ENCODE measurements at regions not wholly inside any gene's neighbourhood (a gene's known extent, or its start where the extent isn't known, plus 50 kb on each side); places are given as distances from the start of the nearest gene placed in this dataset.
"Not testable (repeated sequence)": the region's sequence is repeated elsewhere in the genome, so short reads cannot be mapped to it uniquely, and the experiment has no call there.

GRCh38 chr15:72847033-72847432 is 63.5 kb upstream of the ADPGK start:
- no peaks in the 10 kb centered on the region for H3K79me2 ChIP-seq (ENCODE audit: control insufficient read depth, insufficient read depth, low read length)

GRCh38 chr15:72845981-72846383 is 62.4 kb upstream of the ADPGK start:
- Histone ChIP-seq H2BK15ac (replicated peaks; ENCODE audit: low read depth) (no peak overlapping the region), H4K8ac (ENCODE audit: low read depth, low read length) (no peak overlapping the region), H3K4me1 (ENCODE audit: control insufficient read depth, low read depth, low read length) (peaks cover 3% of the 10 kb centered on the region), H3K4me2 (ENCODE audit: low read length) (no peak overlapping the region), H3K4ac (ENCODE audit: low read depth, low read length) (no peak overlapping the region), H4K5ac (ENCODE audit: low read length) (no peak overlapping the region), H3K79me2 (ENCODE audit: control insufficient read depth, insufficient read depth, low read length) (no peaks in the 10 kb centered on the region), H3K9ac (ENCODE audit: low read length) (no peak overlapping the region), H3K27ac (ENCODE audit: low read depth, low read length) (no peak overlapping the region), H3K23ac (ENCODE audit: low read length) (no peak overlapping the region), H2BK5ac (ENCODE audit: low read length) (no peak overlapping the region), H3K36me3 (ENCODE audit: control insufficient read depth, insufficient read depth, low read length) (no peaks in the 10 kb centered on the region), H3K56ac (ENCODE audit: low read length) (no peak overlapping the region), H2AK5ac (ENCODE audit: low read length) (no peak overlapping the region), H3K4me3 (ENCODE audit: low read length) (no peak overlapping the region), H2BK120ac (ENCODE audit: low read depth, low read length) (no peak overlapping the region), H3K18ac (ENCODE audit: low read length) (no peak overlapping the region), H3K27me3 (ENCODE audit: insufficient read depth, low read length, poor library complexity) (no peaks in the 10 kb centered on the region), H3K79me1 (ENCODE audit: low read length) (no peaks in the 10 kb centered on the region)
- DNase-seq: no peak

More at GRCh38 chr15:72847033-72847432, 63.5 kb upstream of the ADPGK start:
- no peaks in the 10 kb centered on the region for H3K79me1 ChIP-seq (ENCODE audit: low read length)
- H3K23ac ChIP-seq (ENCODE audit: low read length): no peak overlapping the region
- no peak overlapping the region for H4K5ac ChIP-seq (ENCODE audit: low read length)
- H2BK5ac ChIP-seq (ENCODE audit: low read length): no peak overlapping the region
- WGBS (ENCODE audit: extremely low coverage, insufficient coverage, low lambda C conversion rate): no CpG with 5 or more reads among the region's 4 CpGs
- H4K8ac ChIP-seq (ENCODE audit: low read depth, low read length): no peak overlapping the region
- H3K9ac ChIP-seq (ENCODE audit: low read length): no peak overlapping the region
- no peak overlapping the region for H3K56ac ChIP-seq (ENCODE audit: low read length)
- no peak overlapping the region for H3K4me3 ChIP-seq (ENCODE audit: low read length)
- H2BK15ac ChIP-seq (replicated peaks; ENCODE audit: low read depth): no peak overlapping the region
- H3K4me2 ChIP-seq (ENCODE audit: low read length): no peak overlapping the region
- H3K4me1 ChIP-seq (ENCODE audit: control insufficient read depth, low read depth, low read length): peaks cover 3% of the 10 kb centered on the region
- H3K36me3 ChIP-seq (ENCODE audit: control insufficient read depth, insufficient read depth, low read length): no peaks in the 10 kb centered on the region
- no peak for DNase-seq
- H3K18ac ChIP-seq (ENCODE audit: low read length): no peak overlapping the region
- no peak overlapping the region for H2BK120ac ChIP-seq (ENCODE audit: low read depth, low read length)
- no peak overlapping the region for H3K27ac ChIP-seq (ENCODE audit: low read depth, low read length)
- no peak overlapping the region for H2AK5ac ChIP-seq (ENCODE audit: low read length)
- H3K4ac ChIP-seq (ENCODE audit: low read depth, low read length): no peak overlapping the region
- H3K27me3 ChIP-seq (ENCODE audit: insufficient read depth, low read length, poor library complexity): no peaks in the 10 kb centered on the region

GRCh38 chr15:72844067-72844466 is 60.5 kb upstream of the ADPGK start:
- Histone ChIP-seq H2AK5ac (ENCODE audit: low read length) (no peak overlapping the region), H3K79me1 (ENCODE audit: low read length) (no peaks in the 10 kb centered on the region), H2BK5ac (ENCODE audit: low read length) (no peak overlapping the region), H3K9ac (ENCODE audit: low read length) (no peak overlapping the region), H2BK15ac (replicated peaks; ENCODE audit: low read depth) (no peak overlapping the region), H3K18ac (ENCODE audit: low read length) (no peak overlapping the region), H3K4me2 (ENCODE audit: low read length) (no peak overlapping the region), H3K4me1 (ENCODE audit: control insufficient read depth, low read depth, low read length) (peaks cover 3% of the 10 kb centered on the region), H3K27me3 (ENCODE audit: insufficient read depth, low read length, poor library complexity) (no peaks in the 10 kb centered on the region), H2BK120ac (ENCODE audit: low read depth, low read length) (no peak overlapping the region), H3K56ac (ENCODE audit: low read length) (no peak overlapping the region), H3K79me2 (ENCODE audit: control insufficient read depth, insufficient read depth, low read length) (no peaks in the 10 kb centered on the region), H3K27ac (ENCODE audit: low read depth, low read length) (no peak overlapping the region), H4K8ac (ENCODE audit: low read depth, low read length) (no peak overlapping the region), H3K4ac (ENCODE audit: low read depth, low read length) (no peak overlapping the region), H4K5ac (ENCODE audit: low read length) (no peak overlapping the region), H3K36me3 (ENCODE audit: control insufficient read depth, insufficient read depth, low read length) (no peaks in the 10 kb centered on the region), H3K23ac (ENCODE audit: low read length) (no peak overlapping the region), H3K4me3 (ENCODE audit: low read length) (no peak overlapping the region)
- WGBS (ENCODE audit: extremely low coverage, insufficient coverage, low lambda C conversion rate): no CpG with 5 or more reads among the region's 1 CpG
- DNase-seq: no peak

GRCh38 chr15:72843340-72843739 is 59.8 kb upstream of the ADPGK start:
- not testable (repeated sequence) for DNase-seq; H3K18ac ChIP-seq (ENCODE audit: low read length); H2BK5ac ChIP-seq (ENCODE audit: low read length); H3K56ac ChIP-seq (ENCODE audit: low read length); H3K27ac ChIP-seq (ENCODE audit: low read depth, low read length); H3K4me2 ChIP-seq (ENCODE audit: low read length); H3K4me1 ChIP-seq (ENCODE audit: control insufficient read depth, low read depth, low read length); H4K8ac ChIP-seq (ENCODE audit: low read depth, low read length); H3K9ac ChIP-seq (ENCODE audit: low read length); H3K79me1 ChIP-seq (ENCODE audit: low read length); H2AK5ac ChIP-seq (ENCODE audit: low read length); H2BK120ac ChIP-seq (ENCODE audit: low read depth, low read length); H3K4me3 ChIP-seq (ENCODE audit: low read length); H2BK15ac ChIP-seq (replicated peaks; ENCODE audit: low read depth); H3K27me3 ChIP-seq (ENCODE audit: insufficient read depth, low read length, poor library complexity); H3K4ac ChIP-seq (ENCODE audit: low read depth, low read length); H3K36me3 ChIP-seq (ENCODE audit: control insufficient read depth, insufficient read depth, low read length); H3K79me2 ChIP-seq (ENCODE audit: control insufficient read depth, insufficient read depth, low read length); H4K5ac ChIP-seq (ENCODE audit: low read length); H3K23ac ChIP-seq (ENCODE audit: low read length)
- WGBS (ENCODE audit: extremely low coverage, insufficient coverage, low lambda C conversion rate): no CpG with 5 or more reads among the region's 4 CpGs

GRCh38 chr15:72840114-72840513 is 56.6 kb upstream of the ADPGK start:
- no peak overlapping the region for H3K27ac ChIP-seq (ENCODE audit: low read depth, low read length)
- no peak overlapping the region for H3K23ac ChIP-seq (ENCODE audit: low read length)

GRCh38 chr15:72838311-72838731 is 54.8 kb upstream of the ADPGK start:
- H3K4me3 ChIP-seq (ENCODE audit: low read length): no peak overlapping the region
- no peaks in the 10 kb centered on the region for H3K79me2 ChIP-seq (ENCODE audit: control insufficient read depth, insufficient read depth, low read length)
- H4K8ac ChIP-seq (ENCODE audit: low read depth, low read length): no peak overlapping the region
- DNase-seq: no peak
- no peak overlapping the region for H3K56ac ChIP-seq (ENCODE audit: low read length)
- H3K18ac ChIP-seq (ENCODE audit: low read length): no peak overlapping the region
- no peak overlapping the region for H3K27ac ChIP-seq (ENCODE audit: low read depth, low read length)
- no peak overlapping the region for H2BK5ac ChIP-seq (ENCODE audit: low read length)
- no peak overlapping the region for H3K4me2 ChIP-seq (ENCODE audit: low read length)
- no peaks in the 10 kb centered on the region for H3K36me3 ChIP-seq (ENCODE audit: control insufficient read depth, insufficient read depth, low read length)
- H2BK15ac ChIP-seq (replicated peaks; ENCODE audit: low read depth): no peak overlapping the region
- no peaks in the 10 kb centered on the region for H3K79me1 ChIP-seq (ENCODE audit: low read length)
- H3K4ac ChIP-seq (ENCODE audit: low read depth, low read length): no peak overlapping the region
- H3K4me1 ChIP-seq (ENCODE audit: control insufficient read depth, low read depth, low read length): no peaks in the 10 kb centered on the region
- whole genome bisulfite sequencing (ENCODE audit: extremely low coverage, insufficient coverage, low lambda C conversion rate): no CpG with 5 or more reads among the region's 5 CpGs
- H3K27me3 ChIP-seq (ENCODE audit: insufficient read depth, low read length, poor library complexity): no peaks in the 10 kb centered on the region
- H3K9ac ChIP-seq (ENCODE audit: low read length): no peak overlapping the region
- H2BK120ac ChIP-seq (ENCODE audit: low read depth, low read length): no peak overlapping the region
- H3K23ac ChIP-seq (ENCODE audit: low read length): no peak overlapping the region
- no peak overlapping the region for H2AK5ac ChIP-seq (ENCODE audit: low read length)
- no peak overlapping the region for H4K5ac ChIP-seq (ENCODE audit: low read length)

More at GRCh38 chr15:72840114-72840513, 56.6 kb upstream of the ADPGK start:
- Histone ChIP-seq H3K4ac (ENCODE audit: low read depth, low read length) (no peak overlapping the region), H4K5ac (ENCODE audit: low read length) (no peak overlapping the region), H2BK15ac (replicated peaks; ENCODE audit: low read depth) (no peak overlapping the region), H3K18ac (ENCODE audit: low read length) (no peak overlapping the region), H4K8ac (ENCODE audit: low read depth, low read length) (no peak overlapping the region), H3K27me3 (ENCODE audit: insufficient read depth, low read length, poor library complexity) (no peaks in the 10 kb centered on the region), H3K79me1 (ENCODE audit: low read length) (no peaks in the 10 kb centered on the region), H3K9ac (ENCODE audit: low read length) (no peak overlapping the region), H2BK5ac (ENCODE audit: low read length) (no peak overlapping the region), H2BK120ac (ENCODE audit: low read depth, low read length) (no peak overlapping the region), H3K4me3 (ENCODE audit: low read length) (no peak overlapping the region), H2AK5ac (ENCODE audit: low read length) (no peak overlapping the region), H3K4me2 (ENCODE audit: low read length) (no peak overlapping the region), H3K4me1 (ENCODE audit: control insufficient read depth, low read depth, low read length) (no peaks in the 10 kb centered on the region), H3K79me2 (ENCODE audit: control insufficient read depth, insufficient read depth, low read length) (no peaks in the 10 kb centered on the region), H3K56ac (ENCODE audit: low read length) (no peak overlapping the region), H3K36me3 (ENCODE audit: control insufficient read depth, insufficient read depth, low read length) (no peaks in the 10 kb centered on the region)
- WGBS (ENCODE audit: extremely low coverage, insufficient coverage, low lambda C conversion rate): no CpG with 5 or more reads among the region's 7 CpGs
- no peak for DNase-seq
